ENCODE measurements at regions not wholly inside any gene's neighbourhood (a gene's known extent, or its start where the extent isn't known, plus 50 kb on each side); places are given as distances from the start of the nearest gene placed in this dataset.

- Histone ChIP-seq H3K27me3 (ENCODE audit: low read depth) (no peaks in the 10 kb centered on the region), H3K9me3 (no peaks in the 10 kb centered on the region), H3K4me3 (no peak overlapping the region), H3K4me1 (no peaks in the 10 kb centered on the region), H3K36me3 (replicated peaks) (no peaks in the 10 kb centered on the region)
- no peak for DNase-seq (ENCODE audit: low spot score in 2 of 2)
- in situ Hi-C loops (cut with MboI; ENCODE audit: low sequenced_read_pairs): loop anchor here (25.0 kb wide), 2 partner anchors 462 to 987 kb away; no protein-coding TSS in a partner anchor
Observed at GRCh38 chr12:104399740-104400612, 56.8 kb upstream of the CHST11 start.

GRCh38 chr12:104402630-104403029, 54.1 kb upstream of the CHST11 start:
- Histone ChIP-seq H3K27me3 (ENCODE audit: low read depth) (no peaks in the 10 kb centered on the region), H3K9me3 (no peaks in the 10 kb centered on the region), H3K4me3 (no peak overlapping the region), H3K36me3 (replicated peaks) (no peaks in the 10 kb centered on the region), H3K4me1 (no peaks in the 10 kb centered on the region)
- no peak for DNase-seq (ENCODE audit: low spot score in 2 of 2)
- in situ Hi-C loops (cut with MboI; ENCODE audit: low sequenced_read_pairs): no loop called here

- in situ Hi-C loops (cut with MboI; ENCODE audit: low sequenced_read_pairs): no loop called here
- DNase-seq (ENCODE audit: low spot score in 2 of 2): no peak
- Histone ChIP-seq H3K4me1 (no peaks in the 10 kb centered on the region), H3K36me3 (replicated peaks) (no peaks in the 10 kb centered on the region), H3K4me3 (no peak overlapping the region), H3K27me3 (ENCODE audit: low read depth) (no peaks in the 10 kb centered on the region), H3K9me3 (no peaks in the 10 kb centered on the region)
Observed at GRCh38 chr12:104404781-104405180, 52.0 kb upstream of the CHST11 start.

- DNase-seq (ENCODE audit: low spot score in 2 of 2): no peak
- no peaks in the 10 kb centered on the region for H3K36me3 ChIP-seq (replicated peaks)
- H3K9me3 ChIP-seq: no peaks in the 10 kb centered on the region
- no peak overlapping the region for H3K4me3 ChIP-seq
- in situ Hi-C loops (cut with MboI; ENCODE audit: low sequenced_read_pairs): no loop called here
- H3K27me3 ChIP-seq (ENCODE audit: low read depth): no peaks in the 10 kb centered on the region
- H3K4me1 ChIP-seq: no peaks in the 10 kb centered on the region
Observed at GRCh38 chr12:104406164-104406563, 50.6 kb upstream of the CHST11 start.
